ENCODE measurements at regions not wholly inside any gene's neighbourhood (a gene's known extent, or its start where the extent isn't known, plus 50 kb on each side); places are given as distances from the start of the nearest gene placed in this dataset.
A peak's percentile ranks its signal among the peaks of the same experiment; 100 is the strongest.

- Mint-ChIP-seq H3K4me3 (ENCODE audit: unreplicated experiment) (no peak overlapping the region), H3K27me3 (ENCODE audit: insufficient read depth, unreplicated experiment) (no peaks in the 10 kb centered on the region), H3K9me3 (ENCODE audit: unreplicated experiment) (no peaks in the 10 kb centered on the region), H3K36me3 (ENCODE audit: insufficient read depth, unreplicated experiment) (no peaks in the 10 kb centered on the region), H3K4me1 (ENCODE audit: insufficient read depth, unreplicated experiment) (peaks cover 13% of the 10 kb centered on the region), H3K27ac (ENCODE audit: low read depth, unreplicated experiment) (no peak overlapping the region)
- POLR2A ChIA-PET = no interaction called here
- intact Hi-C loops (cut with micrococcal nuclease) = no loop called here
- BruUV-seq (replicated peaks) = no TSS peak
- CTCF ChIA-PET = no interaction called here
- TF ChIP-seq, protein P1, sequence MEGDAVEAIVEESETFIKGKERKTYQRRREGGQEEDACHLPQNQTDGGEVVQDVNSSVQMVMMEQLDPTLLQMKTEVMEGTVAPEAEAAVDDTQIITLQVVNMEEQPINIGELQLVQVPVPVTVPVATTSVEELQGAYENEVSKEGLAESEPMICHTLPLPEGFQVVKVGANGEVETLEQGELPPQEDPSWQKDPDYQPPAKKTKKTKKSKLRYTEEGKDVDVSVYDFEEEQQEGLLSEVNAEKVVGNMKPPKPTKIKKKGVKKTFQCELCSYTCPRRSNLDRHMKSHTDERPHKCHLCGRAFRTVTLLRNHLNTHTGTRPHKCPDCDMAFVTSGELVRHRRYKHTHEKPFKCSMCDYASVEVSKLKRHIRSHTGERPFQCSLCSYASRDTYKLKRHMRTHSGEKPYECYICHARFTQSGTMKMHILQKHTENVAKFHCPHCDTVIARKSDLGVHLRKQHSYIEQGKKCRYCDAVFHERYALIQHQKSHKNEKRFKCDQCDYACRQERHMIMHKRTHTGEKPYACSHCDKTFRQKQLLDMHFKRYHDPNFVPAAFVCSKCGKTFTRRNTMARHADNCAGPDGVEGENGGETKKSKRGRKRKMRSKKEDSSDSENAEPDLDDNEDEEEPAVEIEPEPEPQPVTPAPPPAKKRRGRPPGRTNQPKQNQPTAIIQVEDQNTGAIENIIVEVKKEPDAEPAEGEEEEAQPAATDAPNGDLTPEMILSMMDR (IDR thresholded peaks at IDR 0.05; ENCODE audit: unreplicated experiment) = no peak
- DNase-seq (ENCODE audit: unreplicated experiment) = peak; percentile 2
Observed at GRCh38 chr21:35573472-35574374, 486.6 kb downstream of the SETD4 start.

DNA sequence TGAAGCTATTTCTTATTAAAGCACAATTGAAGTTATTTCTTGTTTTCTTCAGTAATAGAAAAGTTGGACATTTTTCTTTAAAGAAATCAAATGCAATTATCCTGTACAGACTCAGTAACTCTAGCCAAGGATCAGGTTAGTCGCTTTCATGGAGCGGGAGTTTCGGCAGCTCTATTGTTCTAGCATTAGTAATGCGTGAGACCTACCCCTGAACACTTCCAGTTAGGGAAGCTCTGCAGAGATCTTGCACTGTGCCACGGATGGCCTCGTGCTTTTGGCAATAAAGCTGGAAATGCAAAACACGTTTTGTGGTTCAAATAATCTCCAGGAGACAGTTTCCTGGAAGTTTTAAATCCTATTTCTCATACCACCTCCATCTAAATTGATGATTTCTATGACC lies 488.4 kb downstream of the SETD4 start:
- Mint-ChIP-seq H3K36me3 (ENCODE audit: insufficient read depth, unreplicated experiment) (no peaks in the 10 kb centered on the region), H3K27ac (ENCODE audit: low read depth, unreplicated experiment) (no peak overlapping the region), H3K27me3 (ENCODE audit: insufficient read depth, unreplicated experiment) (no peaks in the 10 kb centered on the region), H3K4me1 (ENCODE audit: insufficient read depth, unreplicated experiment) (no peaks in the 10 kb centered on the region), H3K4me3 (ENCODE audit: unreplicated experiment) (no peak overlapping the region), H3K9me3 (ENCODE audit: unreplicated experiment) (no peaks in the 10 kb centered on the region)
- ChIA-PET POLR2A (no interaction called here), CTCF (no interaction called here)
- BruUV-seq (replicated peaks) = no TSS peak
- no peak for DNase-seq (ENCODE audit: unreplicated experiment)
- TF ChIP-seq, protein P1 (IDR thresholded peaks at IDR 0.05; ENCODE audit: unreplicated experiment) = no peak
- intact Hi-C loops (cut with micrococcal nuclease) = no loop called here

DNA sequence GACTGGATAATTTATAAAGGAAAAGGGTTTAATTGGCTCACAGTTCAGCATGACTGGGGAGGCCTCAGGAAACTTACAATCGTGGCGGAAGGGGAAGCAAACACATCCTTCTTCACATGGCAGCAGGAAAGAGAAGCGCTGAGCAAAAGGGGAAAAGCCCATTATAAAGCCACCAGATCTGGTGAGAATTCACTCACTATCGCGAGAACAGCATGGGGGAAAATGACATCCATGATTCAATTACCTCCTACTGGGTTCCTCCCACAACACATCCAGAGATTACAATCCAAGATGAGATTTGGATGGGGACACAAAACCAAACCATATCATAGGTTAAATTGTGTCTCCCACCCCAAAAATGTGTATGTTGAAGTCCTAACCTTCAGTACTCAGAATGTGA lies 491.7 kb downstream of the SETD4 start:
- Mint-ChIP-seq H3K4me1 (ENCODE audit: insufficient read depth, unreplicated experiment) (peaks cover 5% of the 10 kb centered on the region), H3K27ac (ENCODE audit: low read depth, unreplicated experiment) (no peak overlapping the region), H3K4me3 (ENCODE audit: unreplicated experiment) (no peak overlapping the region), H3K36me3 (ENCODE audit: insufficient read depth, unreplicated experiment) (no peaks in the 10 kb centered on the region), H3K9me3 (ENCODE audit: unreplicated experiment) (no peaks in the 10 kb centered on the region), H3K27me3 (ENCODE audit: insufficient read depth, unreplicated experiment) (no peaks in the 10 kb centered on the region)
- no peak for DNase-seq (ENCODE audit: unreplicated experiment)
- POLR2A ChIA-PET = no interaction called here
- intact Hi-C loops (cut with micrococcal nuclease) = no loop called here
- TF ChIP-seq, protein P1 (IDR thresholded peaks at IDR 0.05; ENCODE audit: unreplicated experiment) = no peak
- no TSS peak for BruUV-seq (replicated peaks)
- CTCF ChIA-PET = no interaction called here

- DNase-seq (ENCODE audit: unreplicated experiment) = no peak
- Mint-ChIP-seq H3K4me1 (ENCODE audit: insufficient read depth, unreplicated experiment) (peaks cover 5% of the 10 kb centered on the region), H3K9me3 (ENCODE audit: unreplicated experiment) (no peaks in the 10 kb centered on the region), H3K27me3 (ENCODE audit: insufficient read depth, unreplicated experiment) (no peaks in the 10 kb centered on the region), H3K4me3 (ENCODE audit: unreplicated experiment) (no peak overlapping the region), H3K36me3 (ENCODE audit: insufficient read depth, unreplicated experiment) (no peaks in the 10 kb centered on the region), H3K27ac (ENCODE audit: low read depth, unreplicated experiment) (no peak overlapping the region)
- no TSS peak for BruUV-seq (replicated peaks)
- TF ChIP-seq, protein P1 (IDR thresholded peaks at IDR 0.05; ENCODE audit: unreplicated experiment) = no peak
- intact Hi-C loops (cut with micrococcal nuclease) = no loop called here
- POLR2A ChIA-PET = no interaction called here
- CTCF ChIA-PET = no interaction called here
Observed at GRCh38 chr21:35566874-35567273, 493.5 kb downstream of the SETD4 start.

Measured in MCF 10A (cell line).